HPDE6-E6E7 (cell line): ENCODE measurements at regions not wholly inside any gene's neighbourhood (a gene's known extent, or its start where the extent isn't known, plus 50 kb on each side); places are given as distances from the start of the nearest gene placed in this dataset.
"Not testable (repeated sequence)": the region's sequence is repeated elsewhere in the genome, so short reads cannot be mapped to it uniquely, and the experiment has no call there.

Experiments
- DNase-seq: peaks from one replicate; pipeline ENCODE4 v3.0.0; 2011; ENCODE audit warnings: missing footprints; ENCODE audit errors: extremely low spot score

DNA sequence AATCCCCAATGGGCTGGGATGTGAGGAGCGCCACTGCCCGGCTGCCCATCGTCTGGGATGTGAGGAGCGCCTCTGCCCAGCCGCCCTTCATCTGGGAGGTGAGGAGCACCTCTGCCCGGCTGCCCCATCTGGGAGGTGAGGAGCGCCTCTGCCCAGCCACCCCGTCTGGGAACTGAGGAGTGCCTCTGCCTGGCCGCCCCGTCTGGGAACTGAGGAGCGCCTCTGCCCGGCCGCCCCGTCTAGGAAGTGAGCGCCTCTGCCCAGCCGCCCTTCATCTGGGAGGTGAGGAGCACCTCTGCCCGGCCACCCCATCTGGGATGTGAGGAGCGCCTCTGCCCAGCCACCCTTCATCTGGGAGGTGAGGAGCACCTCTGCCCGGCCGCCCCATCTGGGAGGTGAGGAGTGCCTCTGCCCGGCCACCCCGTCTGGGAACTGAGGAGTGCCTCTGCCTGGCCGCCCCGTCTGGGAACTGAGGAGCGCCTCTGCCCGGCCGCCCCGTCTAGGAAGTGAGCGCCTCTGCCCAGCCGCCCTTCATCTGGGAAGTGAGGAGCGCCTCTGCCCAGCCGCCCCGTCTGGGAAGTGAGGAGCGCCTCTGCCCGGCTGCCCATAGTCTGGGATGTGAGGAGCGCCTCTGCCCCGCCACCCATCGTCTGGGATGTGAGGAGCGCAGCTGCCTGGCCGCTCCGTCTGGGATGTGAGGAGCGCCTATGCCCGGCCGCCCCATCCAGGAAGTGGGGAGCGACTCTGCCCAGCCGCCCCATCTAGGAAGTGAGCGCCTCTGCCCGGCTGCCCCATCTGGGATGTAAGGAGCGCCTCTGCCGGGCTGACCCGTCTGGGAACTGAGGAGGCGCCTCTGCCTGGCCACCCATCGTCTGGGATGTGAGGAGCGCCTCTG lies 1085.7 kb downstream of the TYW1 start:
- DNase-seq, result not testable (repeated sequence)

- not testable (repeated sequence) for DNase-seq
Observed at GRCh38 chr7:68082961-68083657, 1086.5 kb downstream of the TYW1 start.

DNA sequence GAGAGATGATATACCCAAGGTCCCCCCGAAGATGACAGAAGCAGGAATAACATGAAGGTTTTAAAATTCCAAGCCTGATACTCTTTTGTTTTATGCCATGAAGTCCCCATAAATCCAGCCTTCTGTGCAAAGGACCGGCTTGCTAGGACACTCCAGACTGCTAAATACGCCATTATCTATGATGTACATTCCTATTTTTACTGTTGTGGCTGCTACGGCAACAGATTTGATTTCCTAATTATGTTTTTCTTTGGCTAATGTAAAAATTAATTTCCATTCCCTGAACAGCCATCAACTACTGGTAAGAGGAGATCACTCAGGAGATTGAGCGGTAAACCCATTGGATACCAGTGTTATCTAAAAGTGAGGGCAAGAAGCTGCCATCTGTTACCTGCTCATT lies 1090.8 kb downstream of the TYW1 start:
- no peak for DNase-seq

DNA sequence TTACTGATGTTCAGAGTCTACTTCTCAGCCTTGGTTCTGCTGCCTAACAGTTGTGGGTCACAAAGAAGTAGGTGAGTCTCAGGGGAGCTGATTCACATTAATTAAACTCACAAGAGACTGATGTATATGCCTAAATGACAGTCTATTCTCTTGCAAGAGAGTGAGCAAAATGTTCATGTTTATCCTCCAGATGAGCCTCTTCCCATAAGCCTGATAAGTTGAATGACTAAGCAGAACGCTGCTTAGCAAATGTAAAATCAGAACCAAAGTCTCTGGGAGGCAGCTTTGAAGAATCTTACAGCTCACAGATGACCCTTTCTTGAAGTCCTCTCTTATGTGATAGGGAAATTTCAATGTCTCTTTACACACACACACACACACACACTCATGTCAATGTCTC lies 1092.2 kb downstream of the TYW1 start:
- DNase-seq, result no peak

GRCh38 chr7:68090256-68090655 lies 1093.6 kb downstream of the TYW1 start:
- not testable (repeated sequence) for DNase-seq

DNA sequence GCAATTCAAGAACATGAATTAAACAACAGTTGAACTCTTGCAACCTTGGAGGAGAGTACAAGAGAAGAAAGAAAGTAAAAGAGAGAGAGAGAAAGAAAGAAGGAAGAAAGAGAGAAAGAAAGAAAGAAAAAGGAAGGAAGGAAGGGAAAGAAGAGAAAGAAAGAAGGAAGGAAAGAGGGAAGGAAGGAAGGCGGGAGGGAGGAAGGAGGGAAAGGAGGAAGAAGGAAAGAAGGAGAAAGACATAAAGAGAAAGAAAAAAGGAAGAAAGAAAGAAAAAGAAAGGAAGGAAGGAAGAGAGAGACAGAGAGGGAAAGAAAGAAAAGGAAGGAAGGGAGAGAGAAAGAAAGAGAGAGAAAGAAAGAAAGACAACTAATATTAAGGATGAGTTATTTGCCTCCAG lies 1106.7 kb downstream of the TYW1 start:
- DNase-seq, result no peak

DNA sequence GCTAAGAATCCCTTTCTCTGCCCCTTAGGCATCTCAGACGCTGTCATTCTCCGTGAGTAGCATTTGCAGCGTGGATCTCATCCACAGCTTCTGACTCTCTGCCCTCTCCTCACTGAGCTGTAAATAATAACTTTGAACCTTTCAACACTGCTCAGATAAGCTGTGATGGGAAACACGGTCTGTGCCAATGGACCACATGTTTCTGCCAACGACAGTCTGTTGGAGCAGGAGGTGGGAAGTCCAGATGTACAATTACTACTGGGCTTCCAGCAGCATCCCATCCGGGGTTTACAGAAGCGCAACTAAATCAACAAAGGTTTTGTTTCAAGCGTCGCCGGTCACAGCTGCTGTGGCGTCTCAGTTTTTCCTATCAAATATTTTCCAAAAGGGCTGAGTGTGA lies 1110.6 kb downstream of the TYW1 start:
- no peak for DNase-seq

DNA sequence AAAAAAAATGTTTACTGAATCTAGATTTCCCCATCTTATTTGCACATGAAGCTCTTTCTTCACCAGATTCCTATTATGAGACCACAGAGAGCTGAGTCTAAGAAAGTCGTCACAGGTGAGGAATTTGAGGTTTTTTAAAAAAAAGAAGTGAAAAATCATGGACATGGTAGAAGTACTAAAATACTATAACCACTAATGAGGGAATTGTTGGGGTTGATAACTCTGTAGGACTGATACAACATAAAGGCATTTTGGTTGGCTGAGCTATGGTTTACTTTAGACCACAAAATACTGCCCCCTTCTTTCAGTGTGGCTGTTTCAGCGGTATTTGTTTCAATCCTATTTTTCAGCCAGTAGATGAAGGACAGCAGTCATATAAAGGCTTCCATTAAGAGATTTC lies 1111.3 kb downstream of the TYW1 start:
- DNase-seq, result no peak

DNA sequence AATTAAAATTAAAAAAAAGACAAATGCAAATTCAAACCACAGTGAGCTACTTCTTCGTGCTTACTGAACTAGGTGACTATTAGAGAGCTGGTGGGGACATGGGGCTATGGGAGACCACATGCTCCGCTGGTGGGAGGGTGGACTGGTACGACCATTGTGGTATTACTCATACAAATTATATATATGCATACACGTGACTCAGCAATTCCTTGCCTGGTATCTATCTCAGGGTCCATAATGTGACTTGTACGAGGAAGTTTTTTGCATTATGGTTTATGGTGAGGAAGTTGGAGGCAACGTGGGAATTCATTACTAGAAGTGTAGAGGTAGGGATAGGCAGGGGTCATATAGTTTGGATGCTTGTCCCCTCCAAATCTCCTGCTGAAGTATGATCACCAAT lies 1112.7 kb downstream of the TYW1 start:
- no peak for DNase-seq

GRCh38 chr7:68119411-68119810 lies 1122.8 kb downstream of the TYW1 start:
- DNase-seq, result no peak

- DNase-seq, result no peak
Observed at GRCh38 chr7:68121056-68121455, 1124.4 kb downstream of the TYW1 start.

DNA sequence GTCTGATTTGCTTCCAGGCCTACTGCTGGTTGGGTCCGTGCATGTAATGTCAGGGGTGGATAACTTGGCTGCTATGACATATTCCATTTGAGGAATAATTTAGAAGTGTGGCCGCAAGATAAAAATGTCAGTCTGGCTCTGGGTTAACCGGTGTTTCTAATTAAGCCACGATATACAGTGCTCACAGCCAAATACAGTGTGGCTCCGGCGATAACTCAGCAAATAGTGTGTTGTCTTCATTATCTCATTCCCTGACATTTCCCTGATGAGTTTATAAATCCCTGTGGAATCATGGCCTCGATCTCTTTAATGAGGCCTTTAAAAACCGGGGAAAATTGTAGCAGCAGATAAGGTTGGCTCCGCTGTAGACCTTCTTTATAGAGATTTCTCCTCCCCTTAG lies 1125.0 kb downstream of the TYW1 start:
- DNase-seq, result no peak

DNA sequence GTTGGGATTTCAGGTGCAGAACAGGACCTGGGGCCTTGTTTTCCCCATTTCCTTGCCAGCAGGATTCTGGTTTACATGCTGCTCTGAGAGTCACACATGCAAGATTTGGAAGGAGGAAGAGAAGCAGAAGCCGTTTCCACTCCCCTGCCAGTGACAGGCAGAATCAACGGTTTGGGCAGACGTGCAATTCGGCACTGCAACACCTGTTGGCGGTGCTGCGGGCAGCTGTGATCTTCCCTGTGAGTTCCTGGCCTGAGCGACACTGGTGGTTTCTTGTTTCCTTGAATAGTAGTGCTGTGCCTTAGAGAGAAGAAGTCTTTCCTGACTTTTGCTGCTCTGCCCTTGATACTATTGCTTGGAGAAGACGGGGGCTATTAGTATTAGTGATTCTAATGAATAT lies 1126.2 kb downstream of the TYW1 start:
- DNase-seq, result no peak

- DNase-seq, result no peak
Observed at GRCh38 chr7:68125168-68125567, 1128.5 kb downstream of the TYW1 start.

GRCh38 chr7:68133045-68133444 lies 1136.4 kb downstream of the TYW1 start:
- DNase-seq, result no peak

DNA sequence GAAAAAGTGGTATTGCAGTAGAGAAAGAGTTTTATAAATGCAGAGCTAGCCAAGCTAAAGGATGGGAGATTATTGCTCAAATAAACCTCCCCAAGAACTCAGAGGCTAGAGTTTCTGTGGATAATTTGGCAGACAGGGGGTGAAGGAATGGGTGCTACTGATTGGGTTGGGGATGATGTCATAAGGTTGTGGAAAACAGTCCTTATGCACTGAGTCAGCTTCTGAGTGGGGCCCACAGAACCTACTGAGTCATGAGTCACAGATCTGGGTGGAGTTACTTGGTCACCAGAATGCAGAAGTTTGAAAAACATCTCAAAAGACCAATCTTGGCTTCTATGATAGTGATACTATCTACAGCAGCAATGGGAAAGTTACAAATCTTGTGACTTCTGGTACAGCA lies 1146.7 kb downstream of the TYW1 start:
- no peak for DNase-seq

DNA sequence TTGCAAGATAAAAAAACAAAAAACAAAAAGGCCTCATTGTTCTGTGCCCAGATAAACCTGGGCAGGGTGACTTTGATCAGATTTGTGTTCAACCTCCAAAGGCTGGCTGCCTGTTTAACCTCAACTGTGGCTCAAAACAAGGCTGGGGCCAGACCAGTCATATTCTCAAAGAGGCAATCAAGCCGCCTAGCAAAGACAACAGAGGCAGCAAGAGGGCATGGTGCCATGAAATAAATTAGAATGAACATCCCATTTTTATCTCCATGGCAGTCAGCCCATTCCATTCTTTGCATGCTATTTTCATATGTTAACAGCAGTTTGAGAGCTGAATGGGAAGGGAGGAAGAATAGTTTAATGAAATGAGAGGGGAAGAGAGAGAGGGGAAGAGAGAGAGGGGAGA lies 1150.3 kb downstream of the TYW1 start:
- no peak for DNase-seq

DNA sequence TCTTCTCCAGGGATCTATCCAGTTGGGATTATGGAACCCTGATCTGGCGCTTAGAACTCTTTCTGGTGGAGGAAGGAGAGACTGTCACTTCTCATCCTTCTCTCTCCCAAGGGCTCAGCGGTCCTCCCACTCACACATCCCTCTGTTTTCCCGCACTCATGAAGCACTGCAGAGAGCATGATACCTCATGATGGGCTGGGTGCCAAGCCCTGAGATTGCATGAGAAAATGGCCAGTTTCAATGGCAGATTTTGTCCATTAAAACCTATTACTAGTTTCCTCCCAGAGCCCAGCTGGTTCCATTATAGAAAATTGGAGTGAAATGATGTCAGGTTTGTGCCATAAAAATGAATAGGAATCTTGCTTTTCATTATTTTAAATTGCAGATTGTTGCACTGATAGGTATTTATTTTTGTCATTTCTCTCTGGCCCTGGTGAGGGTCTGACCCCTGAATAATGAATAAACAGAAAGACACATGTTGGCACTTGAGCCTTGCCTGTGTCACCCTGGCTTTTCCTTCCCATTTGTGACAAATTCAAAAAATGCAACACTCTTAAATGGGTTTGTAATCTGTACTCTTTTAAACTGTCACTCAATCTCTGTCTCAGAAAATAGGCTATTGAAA lies 1151.1 kb downstream of the TYW1 start:
- no peak for DNase-seq

DNA sequence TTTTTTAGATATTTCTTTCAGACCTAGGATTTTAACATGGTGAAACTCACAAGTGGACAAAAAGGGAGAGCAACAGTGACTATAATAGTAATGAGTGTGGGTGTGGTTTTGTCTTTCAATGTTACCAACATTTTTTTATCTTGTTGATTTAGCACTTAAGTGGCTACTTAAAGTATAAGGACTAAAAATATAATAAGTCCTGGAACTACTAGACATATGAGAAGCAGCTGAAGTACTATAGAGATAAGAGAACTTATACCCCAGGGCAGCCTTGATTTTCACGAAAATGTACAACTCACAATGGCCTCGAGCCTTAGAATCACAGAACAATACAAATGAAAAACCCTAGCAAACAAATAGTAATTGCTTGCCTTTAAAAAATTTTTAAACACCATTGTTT lies 1151.8 kb downstream of the TYW1 start:
- no peak for DNase-seq

- no peak for DNase-seq
Observed at GRCh38 chr7:68152205-68152604, 1155.6 kb downstream of the TYW1 start.

DNA sequence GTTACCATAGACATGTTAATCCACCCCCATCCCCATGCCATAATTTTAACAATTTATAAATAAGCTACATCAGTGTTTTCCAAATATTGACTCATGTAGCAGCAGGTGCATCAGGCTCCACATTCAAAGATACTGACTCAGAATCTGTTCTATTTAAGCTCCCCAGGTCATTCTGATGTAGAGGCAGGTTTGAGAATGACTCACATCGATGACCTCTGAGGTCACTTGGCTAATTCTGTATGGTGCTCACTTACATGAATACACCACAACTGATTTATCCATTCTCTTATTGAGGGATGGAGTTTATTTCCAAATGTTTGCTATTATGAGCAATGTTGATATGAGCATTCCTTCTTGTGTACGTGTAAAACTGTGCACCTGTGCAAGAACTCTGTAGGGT lies 1159.0 kb downstream of the TYW1 start:
- no peak for DNase-seq

GRCh38 chr7:68158686-68159295 lies 1162.2 kb downstream of the TYW1 start:
- DNase-seq, result no peak
